ENCODE measurements at regions not wholly inside any gene's neighbourhood (a gene's known extent, or its start where the extent isn't known, plus 50 kb on each side); places are given as distances from the start of the nearest gene placed in this dataset.
"Not testable (repeated sequence)": the region's sequence is repeated elsewhere in the genome, so short reads cannot be mapped to it uniquely, and the experiment has no call there.

- no peak for DNase-seq
- Mint-ChIP-seq H3K27ac (no peak overlapping the region), H3K36me3 (ENCODE audit: low read depth) (no peaks in the 10 kb centered on the region), H3K27me3 (no peaks in the 10 kb centered on the region), H3K9me3 (no peaks in the 10 kb centered on the region), H3K4me1 (no peaks in the 10 kb centered on the region), H3K4me3 (no peak overlapping the region)
- intact Hi-C loops (cut with micrococcal nuclease): no loop called here
These were observed 83.7 kb upstream of the IRX1 start for GRCh38 chr5:3511934-3512333.

DNA sequence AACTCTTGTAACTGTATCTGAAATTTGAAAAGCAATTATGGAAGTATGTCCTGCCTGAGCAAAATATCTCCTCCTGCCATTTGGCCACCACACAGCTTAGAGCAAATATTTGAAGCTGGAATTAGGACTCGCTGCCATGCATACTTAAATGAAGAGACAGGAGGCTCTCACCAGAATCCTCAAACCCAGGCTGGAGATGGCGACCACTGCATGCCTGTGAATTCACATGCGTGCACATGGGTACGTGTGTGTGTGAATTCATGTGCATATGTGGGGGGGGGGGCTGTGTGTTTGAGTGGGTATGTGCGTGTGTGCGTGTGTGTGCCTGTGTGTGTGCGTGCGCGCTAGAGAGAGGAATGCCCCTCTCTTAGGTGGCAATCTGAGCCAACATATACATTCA lies 84.1 kb upstream of the IRX1 start:
- Mint-ChIP-seq H3K27me3 (no peaks in the 10 kb centered on the region), H3K36me3 (ENCODE audit: low read depth) (no peaks in the 10 kb centered on the region), H3K27ac (no peak overlapping the region), H3K4me1 (no peaks in the 10 kb centered on the region), H3K4me3 (no peak overlapping the region), H3K9me3 (no peaks in the 10 kb centered on the region)
- peak; percentile 17 for DNase-seq
- intact Hi-C loops (cut with micrococcal nuclease): no loop called here

GRCh38 chr5:3510642-3511417 lies 84.8 kb upstream of the IRX1 start:
- H3K27me3 Mint-ChIP-seq: no peaks in the 10 kb centered on the region
- peak; percentile 29 for DNase-seq
- no peak overlapping the region for H3K4me3 Mint-ChIP-seq
- intact Hi-C loops (cut with micrococcal nuclease): no loop called here
- H3K4me1 Mint-ChIP-seq: no peaks in the 10 kb centered on the region
- no peaks in the 10 kb centered on the region for H3K36me3 Mint-ChIP-seq (ENCODE audit: low read depth)
- no peaks in the 10 kb centered on the region for H3K9me3 Mint-ChIP-seq
- H3K27ac Mint-ChIP-seq: no peak overlapping the region

DNA sequence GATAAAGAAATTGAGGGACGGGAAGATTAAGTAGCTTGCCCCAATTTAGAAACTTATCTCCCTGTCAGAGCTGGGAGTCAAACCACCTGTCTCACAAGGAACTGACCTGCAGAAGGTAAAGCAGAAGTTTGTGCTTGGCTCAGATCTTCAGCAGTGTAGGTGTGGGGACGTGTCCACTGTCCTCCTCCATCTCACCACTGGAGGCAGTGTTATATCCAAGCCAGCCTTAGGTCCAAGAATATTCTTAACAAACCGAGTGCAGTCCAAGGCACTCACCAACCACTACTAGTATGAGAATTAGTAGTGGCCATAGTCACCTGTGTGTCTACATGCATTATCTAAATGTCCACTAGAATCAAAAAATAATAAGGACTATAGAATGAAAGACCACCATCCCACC lies 86.3 kb upstream of the IRX1 start:
- Mint-ChIP-seq H3K9me3 (no peaks in the 10 kb centered on the region), H3K4me1 (no peaks in the 10 kb centered on the region), H3K4me3 (no peak overlapping the region), H3K36me3 (ENCODE audit: low read depth) (no peaks in the 10 kb centered on the region), H3K27me3 (no peaks in the 10 kb centered on the region), H3K27ac (no peak overlapping the region)
- intact Hi-C loops (cut with micrococcal nuclease): no loop called here
- peak; percentile 24 for DNase-seq

GRCh38 chr5:3508395-3508794 lies 87.2 kb upstream of the IRX1 start:
- H3K9me3 Mint-ChIP-seq: no peaks in the 10 kb centered on the region
- DNase-seq: peak; percentile 4
- no peaks in the 10 kb centered on the region for H3K27me3 Mint-ChIP-seq
- H3K36me3 Mint-ChIP-seq (ENCODE audit: low read depth): no peaks in the 10 kb centered on the region
- H3K4me3 Mint-ChIP-seq: no peak overlapping the region
- H3K27ac Mint-ChIP-seq: no peak overlapping the region
- intact Hi-C loops (cut with micrococcal nuclease): no loop called here
- H3K4me1 Mint-ChIP-seq: no peaks in the 10 kb centered on the region

- Mint-ChIP-seq H3K9me3 (peaks cover 6% of the 10 kb centered on the region), H3K36me3 (ENCODE audit: low read depth) (no peaks in the 10 kb centered on the region), H3K4me3 (no peak overlapping the region), H3K4me1 (no peaks in the 10 kb centered on the region), H3K27ac (no peak overlapping the region), H3K27me3 (no peaks in the 10 kb centered on the region)
- DNase-seq: no peak
- intact Hi-C loops (cut with micrococcal nuclease): no loop called here
These were observed 104.6 kb upstream of the IRX1 start for GRCh38 chr5:3490957-3491507.

DNA sequence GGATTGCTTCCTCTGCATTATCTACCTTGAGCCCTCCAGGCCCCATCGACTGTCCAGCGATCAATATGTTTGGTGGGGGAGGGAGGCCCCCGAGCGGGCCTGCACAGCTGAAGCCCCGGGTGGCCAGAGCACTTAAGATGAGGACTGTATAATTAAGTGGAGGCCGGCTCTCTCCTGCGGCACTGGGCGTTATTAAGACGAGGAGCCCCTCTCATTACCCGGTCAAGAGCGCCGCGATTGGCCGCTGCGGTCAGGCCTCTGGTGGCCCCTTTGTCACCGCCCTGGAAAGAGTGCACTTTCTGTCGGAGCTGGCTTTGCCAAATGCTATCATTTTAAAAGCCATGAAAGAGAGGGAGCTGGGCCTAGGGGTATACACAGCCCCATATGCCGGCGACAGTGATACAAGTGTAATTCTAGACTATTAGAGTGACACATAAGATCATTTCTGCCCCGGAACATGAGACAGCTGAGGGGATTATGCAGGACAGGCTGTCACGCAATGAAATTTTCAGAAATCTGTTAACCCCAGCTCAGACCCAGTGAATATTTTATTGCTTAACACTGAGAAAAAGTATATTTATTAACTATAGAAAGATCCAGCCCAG lies 106.3 kb upstream of the IRX1 start:
- Mint-ChIP-seq H3K27me3 (no peaks in the 10 kb centered on the region), H3K4me1 (no peaks in the 10 kb centered on the region), H3K36me3 (ENCODE audit: low read depth) (no peaks in the 10 kb centered on the region), H3K9me3 (peaks cover 8% of the 10 kb centered on the region), H3K27ac (no peak overlapping the region), H3K4me3 (no peak overlapping the region)
- intact Hi-C loops (cut with micrococcal nuclease): no loop called here
- no peak for DNase-seq

GRCh38 chr5:3484836-3485235 lies 110.8 kb upstream of the IRX1 start:
- no peaks in the 10 kb centered on the region for H3K4me1 Mint-ChIP-seq
- H3K27ac Mint-ChIP-seq: no peak overlapping the region
- no peaks in the 10 kb centered on the region for H3K36me3 Mint-ChIP-seq (ENCODE audit: low read depth)
- no peak for DNase-seq
- intact Hi-C loops (cut with micrococcal nuclease): no loop called here
- no peaks in the 10 kb centered on the region for H3K27me3 Mint-ChIP-seq
- H3K9me3 Mint-ChIP-seq: peaks cover 22% of the 10 kb centered on the region
- H3K4me3 Mint-ChIP-seq: no peak overlapping the region

GRCh38 chr5:3481175-3481574 lies 114.5 kb upstream of the IRX1 start:
- Mint-ChIP-seq H3K36me3 (ENCODE audit: low read depth) (no peaks in the 10 kb centered on the region), H3K4me1 (no peaks in the 10 kb centered on the region), H3K4me3 (no peak overlapping the region), H3K27me3 (no peaks in the 10 kb centered on the region), H3K9me3 (peaks cover 16% of the 10 kb centered on the region), H3K27ac (no peak overlapping the region)
- no peak for DNase-seq
- intact Hi-C loops (cut with micrococcal nuclease): no loop called here

DNA sequence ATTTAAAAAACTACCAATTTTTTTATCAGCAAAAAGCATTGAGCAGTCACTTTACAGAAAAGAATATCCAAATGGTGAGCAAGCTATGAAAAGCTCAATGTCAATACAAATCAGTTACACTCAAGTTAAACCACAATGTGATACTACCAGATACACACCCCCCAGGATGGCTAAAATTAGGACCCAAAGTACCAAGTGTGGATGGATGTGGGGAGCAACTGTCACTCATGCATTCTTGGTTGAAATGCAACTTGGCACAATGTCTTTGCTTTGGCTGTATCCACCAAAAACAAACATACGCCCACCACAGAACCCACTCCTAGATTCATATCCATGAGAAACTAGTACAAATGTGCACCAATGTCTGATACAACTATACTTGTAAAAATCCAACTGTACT lies 120.0 kb upstream of the IRX1 start:
- DNase-seq: no peak
- Mint-ChIP-seq H3K4me1 (no peaks in the 10 kb centered on the region), H3K27ac (no peak overlapping the region), H3K4me3 (no peak overlapping the region), H3K9me3 (no peaks in the 10 kb centered on the region), H3K36me3 (ENCODE audit: low read depth) (no peaks in the 10 kb centered on the region), H3K27me3 (no peaks in the 10 kb centered on the region)
- intact Hi-C loops (cut with micrococcal nuclease): no loop called here

DNA sequence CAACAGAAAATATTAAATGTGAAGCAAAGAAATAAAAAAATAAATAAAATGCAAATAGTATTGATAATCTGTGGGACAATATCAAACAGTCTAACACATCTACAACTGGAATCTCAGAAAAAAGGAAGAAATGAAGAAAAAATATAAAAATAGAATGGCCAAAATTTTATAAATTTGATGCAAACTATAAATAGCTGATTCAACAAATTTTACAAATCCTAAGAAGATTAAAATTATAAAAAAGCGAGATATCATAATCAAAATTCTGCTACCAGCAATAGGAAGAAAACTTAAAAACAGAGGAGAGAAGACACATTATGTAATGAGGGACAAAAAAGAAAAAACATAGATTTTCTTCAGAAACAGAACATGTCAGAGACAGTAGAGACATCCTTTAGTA lies 129.2 kb upstream of the IRX1 start:
- Mint-ChIP-seq H3K4me1 (no peaks in the 10 kb centered on the region), H3K9me3 (no peaks in the 10 kb centered on the region), H3K27me3 (no peaks in the 10 kb centered on the region), H3K4me3 (no peak overlapping the region), H3K27ac (no peak overlapping the region), H3K36me3 (ENCODE audit: low read depth) (no peaks in the 10 kb centered on the region)
- DNase-seq: no peak
- intact Hi-C loops (cut with micrococcal nuclease): no loop called here

- Mint-ChIP-seq H3K9me3 (peaks cover 3% of the 10 kb centered on the region), H3K4me3 (no peak overlapping the region), H3K36me3 (ENCODE audit: low read depth) (no peaks in the 10 kb centered on the region), H3K27ac (no peak overlapping the region), H3K27me3 (no peaks in the 10 kb centered on the region), H3K4me1 (no peaks in the 10 kb centered on the region)
- intact Hi-C loops (cut with micrococcal nuclease): no loop called here
- no peak for DNase-seq
These were observed 135.2 kb upstream of the IRX1 start for GRCh38 chr5:3460416-3460815.

DNA sequence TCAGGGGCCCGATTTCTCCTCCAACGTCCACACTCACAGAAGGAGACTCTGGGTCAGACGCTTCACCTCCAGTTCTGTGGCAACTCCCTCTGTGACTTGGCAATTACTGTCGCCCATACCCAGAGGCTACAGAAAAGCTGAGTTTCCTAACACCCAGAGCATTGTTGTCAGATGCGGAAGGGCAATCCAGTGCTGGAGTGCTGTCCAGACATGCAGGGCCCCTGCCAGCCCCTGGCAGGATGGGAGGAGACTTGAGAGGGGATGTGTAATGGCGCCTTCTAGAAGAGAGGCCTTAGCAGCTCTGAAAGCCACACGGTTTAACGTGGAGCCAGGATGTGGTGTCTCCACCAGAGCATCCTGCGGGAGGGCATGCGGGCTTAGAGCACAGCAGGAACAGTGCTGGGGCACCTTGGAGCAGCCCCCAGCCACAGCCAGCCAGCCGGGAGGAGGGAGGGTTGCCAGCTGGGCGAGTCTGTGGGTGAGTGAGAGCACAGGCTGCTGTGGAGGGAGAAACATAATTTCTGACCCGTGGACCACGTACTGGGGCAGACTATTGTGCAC lies 139.4 kb upstream of the IRX1 start:
- Mint-ChIP-seq H3K27ac (no peak overlapping the region), H3K4me3 (no peak overlapping the region), H3K36me3 (ENCODE audit: low read depth) (no peaks in the 10 kb centered on the region), H3K4me1 (no peaks in the 10 kb centered on the region), H3K27me3 (no peaks in the 10 kb centered on the region), H3K9me3 (peaks cover 3% of the 10 kb centered on the region)
- intact Hi-C loops (cut with micrococcal nuclease): no loop called here
- no peak for DNase-seq

- H3K4me1 Mint-ChIP-seq; H3K4me3 Mint-ChIP-seq; intact Hi-C loops (cut with micrococcal nuclease); H3K36me3 Mint-ChIP-seq (ENCODE audit: low read depth); H3K27ac Mint-ChIP-seq; H3K9me3 Mint-ChIP-seq; DNase-seq; H3K27me3 Mint-ChIP-seq: not testable (repeated sequence)
These were observed 141.6 kb upstream of the IRX1 start for GRCh38 chr5:3454028-3454427.

Measured in activated CD4-positive, alpha-beta T cell treated with anti-CD3 and anti-CD28 coated beads, Interleukin-2, amount 10 ng/mL, durations not matched to agents 24 days and 14 days (primary cell).